ENCODE measurements at regions not wholly inside any gene's neighbourhood (a gene's known extent, or its start where the extent isn't known, plus 50 kb on each side); places are given as distances from the start of the nearest gene placed in this dataset.

DNA sequence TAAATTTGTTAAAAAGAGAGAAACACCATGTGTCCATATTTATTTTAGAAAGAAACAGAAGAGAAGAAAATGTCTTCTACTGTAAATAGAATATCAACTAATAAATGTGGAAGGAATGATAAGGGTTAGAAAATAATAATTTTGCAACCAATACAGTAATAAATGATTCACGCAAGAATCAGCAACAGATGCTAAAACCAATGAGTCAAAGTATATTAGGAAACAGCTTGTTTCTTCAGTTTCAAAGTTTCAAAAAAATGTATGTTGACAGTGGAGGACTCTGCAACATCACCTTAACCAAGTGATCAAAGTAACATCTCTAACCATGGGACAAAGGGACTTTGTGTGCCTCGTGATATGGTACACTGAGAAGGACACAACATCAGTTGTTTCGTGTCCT lies 147.0 kb downstream of the TWIST2 start:
- no peak for TF ChIP-seq EP300 (IDR thresholded peaks at IDR 0.05)
- TF ChIP-seq, protein P1, sequence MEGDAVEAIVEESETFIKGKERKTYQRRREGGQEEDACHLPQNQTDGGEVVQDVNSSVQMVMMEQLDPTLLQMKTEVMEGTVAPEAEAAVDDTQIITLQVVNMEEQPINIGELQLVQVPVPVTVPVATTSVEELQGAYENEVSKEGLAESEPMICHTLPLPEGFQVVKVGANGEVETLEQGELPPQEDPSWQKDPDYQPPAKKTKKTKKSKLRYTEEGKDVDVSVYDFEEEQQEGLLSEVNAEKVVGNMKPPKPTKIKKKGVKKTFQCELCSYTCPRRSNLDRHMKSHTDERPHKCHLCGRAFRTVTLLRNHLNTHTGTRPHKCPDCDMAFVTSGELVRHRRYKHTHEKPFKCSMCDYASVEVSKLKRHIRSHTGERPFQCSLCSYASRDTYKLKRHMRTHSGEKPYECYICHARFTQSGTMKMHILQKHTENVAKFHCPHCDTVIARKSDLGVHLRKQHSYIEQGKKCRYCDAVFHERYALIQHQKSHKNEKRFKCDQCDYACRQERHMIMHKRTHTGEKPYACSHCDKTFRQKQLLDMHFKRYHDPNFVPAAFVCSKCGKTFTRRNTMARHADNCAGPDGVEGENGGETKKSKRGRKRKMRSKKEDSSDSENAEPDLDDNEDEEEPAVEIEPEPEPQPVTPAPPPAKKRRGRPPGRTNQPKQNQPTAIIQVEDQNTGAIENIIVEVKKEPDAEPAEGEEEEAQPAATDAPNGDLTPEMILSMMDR (IDR thresholded peaks at IDR 0.05) = no peak
